SK-N-SH treated with all-trans-retinoic acid at 6 μM for 48 hours (cell line): ENCODE measurements at regions not wholly inside any gene's neighbourhood (a gene's known extent, or its start where the extent isn't known, plus 50 kb on each side); places are given as distances from the start of the nearest gene placed in this dataset.
"Not testable (repeated sequence)": the region's sequence is repeated elsewhere in the genome, so short reads cannot be mapped to it uniquely, and the experiment has no call there.

Experiments used
- ARNTL ChIP-seq: fragments of 450-650 bp; formaldehyde crosslinking; IDR thresholded peaks from 2 replicates; pipeline ENCODE4 v1.5.0; 2020; ENCODE audit warnings: low read depth, mild to moderate bottlenecking, moderate library complexity, borderline replicate concordance
- BACH2 ChIP-seq: fragments of 250-450 bp; sonication (Bioruptor Pico); IDR thresholded peaks from 2 replicates; pipeline ENCODE4 v1.9.0; 2021; ENCODE audit warnings: mild to moderate bottlenecking, borderline replicate concordance
- OSR1 ChIP-seq: fragments of 250-450 bp; sonication (Bioruptor Pico); IDR thresholded peaks from 2 replicates; pipeline ENCODE4 v1.8.0; 2022; ENCODE audit warnings: moderate library complexity, mild to moderate bottlenecking, inconsistent platforms
- PATZ1 ChIP-seq: fragments of 250-450 bp; sonication (Bioruptor Pico); IDR thresholded peaks from 2 replicates; pipeline ENCODE4 v1.8.0; 2020; ENCODE audit warnings: mild to moderate bottlenecking, moderate library complexity, borderline replicate concordance
- PPARA ChIP-seq: fragments of 250-450 bp; sonication (Bioruptor Pico); IDR thresholded peaks from 2 replicates; pipeline ENCODE4 v1.5.0; 2020; ENCODE audit warnings: mild to moderate bottlenecking, borderline replicate concordance
- TCF4 ChIP-seq: fragments of 250-450 bp; sonication (Bioruptor Pico); IDR thresholded peaks from 2 replicates; pipeline ENCODE4 v1.8.0; 2021; ENCODE audit warnings: mild to moderate bottlenecking, moderate library complexity, borderline replicate concordance
- ZC3H10 ChIP-seq: fragments of 250-450 bp; sonication (Bioruptor Pico); IDR thresholded peaks from 2 replicates; pipeline ENCODE4 v1.5.1; 2021; ENCODE audit warnings: mild to moderate bottlenecking, moderate library complexity
- ZFP3 ChIP-seq: fragments of 250-450 bp; sonication (Bioruptor Pico); IDR thresholded peaks from 2 replicates; pipeline ENCODE4 v1.5.0; 2020; ENCODE audit warnings: mild to moderate bottlenecking, moderate library complexity
- ZNF70 ChIP-seq: fragments of 450-650 bp; formaldehyde crosslinking; IDR thresholded peaks from 2 replicates; pipeline ENCODE4 v1.5.0; 2020; ENCODE audit warnings: mild to moderate bottlenecking, moderate library complexity
- ZNF8 ChIP-seq: fragments of 450-650 bp; formaldehyde crosslinking; IDR thresholded peaks from 2 replicates; pipeline ENCODE4 v1.5.0; 2020; ENCODE audit warnings: mild to moderate bottlenecking, moderate library complexity

- not testable (repeated sequence) for TF ChIP-seq PPARA; ZC3H10 (CRISPR knock-in tag); ARNTL; TCF4 (CRISPR knock-in tag); OSR1 (CRISPR knock-in tag); PATZ1 (CRISPR knock-in tag); BACH2 (CRISPR knock-in tag); ZNF70 (CRISPR knock-in tag); ZFP3 (CRISPR knock-in tag); ZNF8
Measured at GRCh38 chr15:24488164-24488907, 187.2 kb upstream of the NPAP1 start.
